Sigmoid colon (tissue), 6 donors: ENCODE measurements at regions not wholly inside any gene's neighbourhood (a gene's known extent, or its start where the extent isn't known, plus 50 kb on each side); places are given as distances from the start of the nearest gene placed in this dataset.

Experiments
- DNase-seq: peaks from one replicate; pipeline ENCODE4 v3.0.0-alpha.2; 2019
- H3K27ac ChIP-seq, 4 donors: fragments of 200-600 bp; sonication (generic); one replicate each; pipeline ENCODE4 v1.5.1; 2016 to 2019; ENCODE audit warnings: mild to moderate bottlenecking in 1 of 4
- H3K27me3 ChIP-seq, 3 donors: fragments of 200-600 bp; sonication (generic); one replicate each; pipeline ENCODE4 v1.5.1; 2019; ENCODE audit warnings: mild to moderate bottlenecking in 1 of 3
- H3K36me3 ChIP-seq, 4 donors: fragments of 200-600 bp; sonication (generic); one replicate each; pipeline ENCODE4 v1.5.1; 2016 to 2019
- H3K4me1 ChIP-seq, 4 donors: fragments of 200-600 bp; sonication (generic); one replicate each; pipeline ENCODE4 v1.5.1; 2017 to 2019
- H3K4me3 ChIP-seq, 4 donors: fragments of 200-600 bp; sonication (generic); one replicate each; pipeline ENCODE4 v1.5.1; 2017 to 2019; ENCODE audit warnings: mild to moderate bottlenecking in 2 of 4, moderate library complexity in 1 of 4
- H3K9me3 ChIP-seq, 4 donors: fragments of 200-600 bp in 3 of 4; sonication (generic) in 3 of 4; one replicate each; pipeline versions ENCODE4 v1.5.1 to v1.6.1; 2013 to 2019
- CTCF ChIP-seq, 4 experiments: fragments of 450-650 bp in 3 of 4; fragments of 200-600 bp in 1 of 4; IDR thresholded peaks; one replicate each; pipeline ENCODE4 v1.5.1; 2016 to 2019; ENCODE audit warnings: antibody characterized with exemption in 4 of 4, mild to moderate bottlenecking in 3 of 4, moderate library complexity in 2 of 4
- EP300 ChIP-seq, 4 donors: sonication (generic); formaldehyde crosslinking; IDR thresholded peaks; one replicate each; pipeline ENCODE4 v1.6.1; 2017; ENCODE audit warnings: antibody characterized with exemption in 4 of 4
- POLR2A ChIP-seq, 2 donors: fragments of 450-650 bp; IDR thresholded peaks; one replicate each; pipeline ENCODE4 v1.6.1; 2016; ENCODE audit warnings: antibody characterized with exemption in 2 of 2, mild to moderate bottlenecking in 2 of 2, moderate library complexity in 2 of 2
- POLR2AphosphoS5 ChIP-seq, 4 donors: sonication (generic); formaldehyde crosslinking; IDR thresholded peaks; one replicate each; pipeline ENCODE4 v1.6.1; 2017; ENCODE audit warnings: antibody characterized with exemption in 4 of 4
- whole genome bisulfite sequencing, 2 donors: extraction: QIAGEN DNeasy Blood & Tissue Kit; methylation state at CpG; one replicate each; pipeline ENCODE4 v1.1.7; 2013; 5-methylcytosine and 5-hydroxymethylcytosine counted together
- intact Hi-C: fragments of 100-400 bp; cut with DNase I; formaldehyde crosslinking; loops from one replicate; pipeline ENCODE4 v1.15.1; 2023
- donor health status: healthy with polysubstance abuse.
- donor health status: healthy.

GRCh38 chr1:57594002-57594401 lies 170.1 kb upstream of the DAB1 start:
- H3K27ac ChIP-seq = no peak overlapping the region
- H3K4me1 ChIP-seq = peaks cover 0 to 8% (median 6%) of the 10 kb centered on the region in 4 donors
- DNase-seq = no peak
- no peak overlapping the region for H3K4me3 ChIP-seq
- intact Hi-C loops = no loop called here
- no peaks in the 10 kb centered on the region for H3K27me3 ChIP-seq
- 87 to 88% methylated on average over 4 of the region's 4 CpGs for WGBS, 2 donors
- H3K9me3 ChIP-seq = no peaks in the 10 kb centered on the region
- H3K36me3 ChIP-seq = no peaks in the 10 kb centered on the region
- TF ChIP-seq POLR2AphosphoS5 (IDR thresholded peaks at IDR 0.05) (no peak), EP300 (IDR thresholded peaks at IDR 0.05) (no peak), CTCF (IDR thresholded peaks at IDR 0.05) (no peak), POLR2A (IDR thresholded peaks at IDR 0.05) (no peak)

- Histone ChIP-seq H3K4me1 (no peaks in the 10 kb centered on the region), H3K36me3 (no peaks in the 10 kb centered on the region), H3K27ac (no peak overlapping the region), H3K27me3 (no peaks in the 10 kb centered on the region), H3K9me3 (no peaks in the 10 kb centered on the region), H3K4me3 (no peak overlapping the region)
- WGBS, 2 donors = 96 to 98% methylated on average over 2 of the region's 2 CpGs
- no peak for DNase-seq
- TF ChIP-seq POLR2A (IDR thresholded peaks at IDR 0.05) (no peak), POLR2AphosphoS5 (IDR thresholded peaks at IDR 0.05) (no peak), CTCF (IDR thresholded peaks at IDR 0.05) (no peak), EP300 (IDR thresholded peaks at IDR 0.05) (no peak)
- intact Hi-C loops = no loop called here
Measured at GRCh38 chr1:57591842-57592241, 168.0 kb upstream of the DAB1 start.

DNA sequence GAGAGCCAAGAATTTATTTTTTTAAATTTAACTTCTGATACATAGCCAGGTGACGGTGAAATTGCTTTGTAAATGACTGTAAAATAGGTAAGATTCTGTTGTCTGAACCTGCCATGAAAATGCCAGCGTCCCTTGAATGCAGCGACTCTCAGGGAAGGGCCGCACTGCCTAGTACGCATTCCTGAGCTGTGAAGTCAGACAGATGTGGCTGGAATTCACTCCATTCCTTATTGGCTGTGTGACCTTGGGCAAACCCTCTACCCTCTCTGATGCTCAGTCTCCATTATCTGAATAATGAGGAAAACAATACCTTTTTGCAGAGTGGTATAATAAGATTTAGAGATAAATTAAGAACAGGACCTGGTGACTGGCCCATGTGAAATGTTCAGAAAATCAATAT lies 167.1 kb upstream of the DAB1 start:
- intact Hi-C loops = no loop called here
- WGBS, 2 donors = 62 to 76% methylated on average over 5 of the region's 5 CpGs
- no peak for DNase-seq

GRCh38 chr1:57586842-57587241 lies 163.0 kb upstream of the DAB1 start:
- no peak for TF ChIP-seq CTCF (IDR thresholded peaks at IDR 0.05)
- no peak for TF ChIP-seq EP300 (IDR thresholded peaks at IDR 0.05)
- TF ChIP-seq POLR2A (IDR thresholded peaks at IDR 0.05) = no peak
- TF ChIP-seq POLR2AphosphoS5 (IDR thresholded peaks at IDR 0.05) = no peak
- DNase-seq = no peak
- intact Hi-C loops = no loop called here

More for the DNA sequence above, 167.1 kb upstream of the DAB1 start:
- Histone ChIP-seq H3K9me3 (no peaks in the 10 kb centered on the region), H3K4me3 (no peak overlapping the region), H3K36me3 (no peaks in the 10 kb centered on the region), H3K27ac (no peak overlapping the region), H3K27me3 (no peaks in the 10 kb centered on the region), H3K4me1 (no peaks in the 10 kb centered on the region)
- TF ChIP-seq POLR2A (IDR thresholded peaks at IDR 0.05) (no peak), EP300 (IDR thresholded peaks at IDR 0.05) (no peak), POLR2AphosphoS5 (IDR thresholded peaks at IDR 0.05) (no peak), CTCF (IDR thresholded peaks at IDR 0.05) (no peak)

DNA sequence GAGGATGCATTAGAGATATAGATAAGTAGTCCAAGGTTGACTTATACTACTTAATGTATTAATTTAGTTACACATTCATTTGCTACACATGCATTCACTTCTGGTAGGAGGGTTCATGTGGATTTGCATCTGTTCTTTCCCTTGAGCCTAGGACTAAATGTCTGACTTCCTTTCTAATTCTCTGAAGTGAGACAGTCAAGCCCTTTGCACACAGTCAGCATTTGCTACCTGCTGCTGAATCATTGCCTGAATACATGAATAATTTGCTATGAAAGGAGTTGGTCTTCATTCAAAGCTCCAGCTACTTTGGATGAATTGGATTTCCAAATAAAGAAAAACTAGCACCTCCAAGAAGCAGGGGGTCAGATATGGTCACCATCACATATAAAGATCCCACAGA lies 154.8 kb upstream of the DAB1 start:
- Histone ChIP-seq H3K4me3 (no peak overlapping the region), H3K27me3 (no peaks in the 10 kb centered on the region), H3K27ac (no peak overlapping the region), H3K4me1 (no peaks in the 10 kb centered on the region), H3K9me3 (no peaks in the 10 kb centered on the region), H3K36me3 (no peaks in the 10 kb centered on the region)
- DNase-seq = no peak
- intact Hi-C loops = no loop called here
- TF ChIP-seq EP300 (IDR thresholded peaks at IDR 0.05) (no peak), CTCF (IDR thresholded peaks at IDR 0.05) (no peak)

More at GRCh38 chr1:57586842-57587241, 163.0 kb upstream of the DAB1 start:
- Histone ChIP-seq H3K4me3 (no peak overlapping the region), H3K27me3 (no peaks in the 10 kb centered on the region), H3K4me1 (no peaks in the 10 kb centered on the region), H3K9me3 (no peaks in the 10 kb centered on the region), H3K36me3 (no peaks in the 10 kb centered on the region), H3K27ac (no peak overlapping the region)
